Activated CD8-positive, alpha-beta memory T cell treated with anti-CD3 and anti-CD28 coated beads, Interleukin-2, amount 50 U/mL, for 4 hours (primary cell): ENCODE measurements at regions not wholly inside any gene's neighbourhood (a gene's known extent, or its start where the extent isn't known, plus 50 kb on each side); places are given as distances from the start of the nearest gene placed in this dataset.
"Not testable (repeated sequence)": the region's sequence is repeated elsewhere in the genome, so short reads cannot be mapped to it uniquely, and the experiment has no call there.

ENCODE experiments used
- DNase-seq: peaks from one replicate; pipeline ENCODE4 v3.0.0-alpha.2; 2020

DNA sequence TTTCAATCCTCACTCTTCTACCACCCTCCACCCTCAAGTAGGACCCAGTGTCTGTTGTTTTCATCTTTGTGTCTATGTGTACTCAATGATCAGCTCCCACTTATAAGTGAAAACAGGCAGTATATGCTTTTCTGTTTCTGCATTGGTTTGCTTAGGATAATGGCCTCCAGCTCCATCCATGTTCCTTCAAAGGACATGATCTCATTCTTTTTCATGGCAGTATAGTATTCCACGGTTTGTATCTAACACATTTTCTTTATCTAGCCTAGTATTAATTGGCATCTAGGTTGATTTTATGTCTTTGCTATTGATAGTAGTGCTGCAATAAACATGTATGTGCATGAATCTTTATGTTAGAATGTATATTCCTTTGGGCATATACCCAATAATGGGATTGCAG lies 259.8 kb upstream of the KIF2A start:
- no peak for DNase-seq

DNA sequence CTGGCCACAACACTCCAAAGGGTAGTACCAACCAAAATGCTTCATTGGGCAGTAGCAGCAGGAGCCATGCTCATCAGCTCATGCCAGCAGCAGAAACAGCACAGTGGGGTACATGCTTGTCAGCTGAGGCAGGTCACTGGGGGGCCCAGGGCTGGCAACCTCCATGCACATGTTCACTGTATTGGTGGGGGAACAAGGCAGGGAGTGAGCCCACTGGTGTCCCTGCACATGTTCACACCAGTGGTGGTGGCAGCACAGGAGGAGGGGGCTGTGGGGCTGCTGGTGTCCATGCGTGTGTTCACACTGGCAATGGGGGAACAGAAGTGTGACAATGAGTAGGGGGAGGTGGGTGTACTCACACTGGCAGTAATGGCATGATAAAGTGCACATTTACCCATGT lies 254.3 kb upstream of the KIF2A start:
- DNase-seq = no peak

DNA sequence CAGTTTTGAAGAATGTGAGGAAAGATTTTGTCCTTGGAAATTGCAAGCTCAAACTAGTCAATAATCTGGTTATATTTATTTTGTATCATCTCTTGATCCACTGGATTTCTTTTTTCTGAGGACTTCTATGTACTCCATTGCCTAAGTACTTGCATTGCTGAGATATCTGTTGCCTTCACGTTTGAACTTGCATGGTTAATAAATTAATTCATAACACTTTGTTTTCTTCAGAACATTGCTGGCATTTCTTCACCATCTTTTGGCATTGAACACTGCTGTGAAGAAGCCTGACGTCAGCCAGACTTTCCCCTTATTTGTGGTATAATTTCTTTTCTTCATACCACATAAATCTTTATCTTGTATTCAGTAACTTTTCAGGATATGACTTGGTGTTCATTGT lies 246.0 kb upstream of the KIF2A start:
- DNase-seq = no peak

DNA sequence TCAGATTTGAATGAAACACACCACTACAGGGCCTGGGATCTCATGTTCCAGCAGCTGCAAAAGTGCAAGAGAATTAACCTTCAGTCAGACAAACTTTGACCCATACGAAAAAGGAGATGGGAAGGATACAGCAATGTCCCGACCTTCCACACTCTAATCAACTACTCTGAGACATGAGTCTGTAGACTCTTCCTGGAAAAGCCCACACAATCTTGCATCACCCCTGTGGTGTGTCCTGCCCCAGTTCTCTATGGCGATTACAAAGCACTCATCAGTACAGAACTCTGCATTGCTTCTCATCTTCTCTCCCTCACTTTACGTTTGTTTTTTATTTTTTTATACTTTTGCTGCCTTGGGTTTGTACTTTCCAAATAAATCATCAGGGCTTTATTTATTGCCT lies 241.0 kb upstream of the KIF2A start:
- DNase-seq = no peak

DNA sequence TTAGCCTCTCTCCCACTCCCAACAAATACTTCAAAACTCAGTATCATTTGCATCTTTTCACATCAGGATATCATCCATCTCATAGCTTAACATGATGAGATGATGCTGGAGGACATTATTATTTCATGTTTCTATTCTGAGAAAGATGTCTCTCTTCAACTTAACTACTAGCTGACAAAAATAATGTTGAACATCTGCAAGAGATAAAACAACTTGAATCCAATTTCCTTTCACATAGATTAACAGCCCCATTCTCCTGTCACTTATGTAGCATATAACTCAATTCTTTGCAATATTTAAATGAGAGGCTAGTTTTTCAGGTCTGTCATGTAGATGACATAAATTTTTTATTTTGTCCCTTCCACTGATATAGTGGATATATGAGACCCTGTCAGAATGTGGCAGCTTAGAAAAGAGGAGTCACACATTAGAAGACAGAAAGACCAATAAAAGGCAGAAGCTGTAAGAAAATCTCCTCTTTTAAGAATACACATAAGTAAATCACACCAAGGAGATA lies 239.2 kb upstream of the KIF2A start:
- DNase-seq = no peak

DNA sequence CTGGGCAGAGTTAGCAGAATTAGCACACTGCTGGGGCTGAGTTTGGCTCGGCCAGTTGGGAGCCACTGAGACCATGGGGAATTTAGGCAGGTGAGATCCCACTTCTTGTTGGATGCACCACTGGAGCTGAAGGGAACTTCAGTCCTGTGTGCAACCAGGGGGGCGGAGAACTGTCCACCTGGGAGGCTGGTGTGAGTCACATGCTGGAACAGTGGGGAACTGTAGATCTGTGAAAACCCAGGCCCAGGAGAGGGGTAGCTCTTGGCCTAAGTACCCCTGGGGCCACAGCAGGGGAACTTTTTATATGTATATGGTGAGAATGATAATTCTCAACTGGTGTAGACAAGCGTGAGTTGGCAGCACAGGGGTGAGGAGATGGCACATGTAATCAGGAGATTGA lies 237.5 kb upstream of the KIF2A start:
- no peak for DNase-seq

DNA sequence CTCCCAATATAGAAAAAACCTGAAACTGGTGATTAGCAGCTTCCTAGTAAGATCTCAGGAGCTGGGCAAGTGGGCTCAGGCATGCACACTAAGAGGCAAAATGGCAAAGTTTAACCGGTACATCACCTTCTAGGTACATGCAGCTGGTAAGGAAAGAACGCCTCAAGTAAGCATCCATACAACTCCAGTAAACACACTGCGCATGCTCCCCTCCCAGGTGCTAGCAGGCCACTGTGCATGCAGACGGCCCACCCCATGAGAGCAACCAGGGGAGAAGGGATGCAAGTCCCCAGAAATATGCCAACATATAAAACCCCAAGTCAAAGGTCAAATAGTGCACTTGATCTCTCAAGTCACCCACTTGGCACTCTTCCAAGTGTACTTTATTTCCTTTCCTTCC lies 228.6 kb upstream of the KIF2A start:
- DNase-seq = no peak

DNA sequence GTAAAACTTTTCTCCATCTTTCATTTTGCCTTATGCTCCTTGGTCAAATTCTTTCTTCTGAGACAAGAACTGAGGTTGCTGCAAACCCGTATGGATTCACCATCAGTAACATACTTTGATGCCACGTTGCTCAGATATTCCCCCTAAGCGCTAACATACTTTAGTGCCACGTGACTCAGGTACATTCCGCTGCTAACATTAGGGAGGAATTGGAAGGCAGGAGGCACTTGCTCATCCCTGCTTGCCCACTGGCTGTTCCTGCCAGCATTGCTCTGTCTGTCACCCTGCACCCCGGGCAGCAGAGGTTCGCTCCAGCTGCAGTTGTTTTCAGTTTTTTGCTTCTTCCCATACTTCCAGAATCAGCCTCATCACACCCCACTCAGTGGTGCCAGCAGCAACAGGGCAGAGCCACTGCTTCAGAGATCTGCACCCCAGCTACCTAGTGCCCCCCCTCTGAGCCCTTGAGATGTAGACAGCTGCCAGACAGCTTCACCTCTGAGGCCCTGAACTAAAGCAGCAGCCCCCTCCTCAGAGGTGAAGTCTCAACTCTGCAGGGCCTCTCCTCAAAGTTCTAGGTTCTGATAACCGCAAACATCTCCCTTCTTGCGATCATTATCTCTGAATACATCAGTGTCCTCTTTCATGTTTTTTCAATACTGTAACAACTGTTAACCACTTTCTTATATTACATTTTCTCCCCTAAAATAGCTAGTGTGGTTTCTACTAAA lies 228.0 kb upstream of the KIF2A start:
- DNase-seq = no peak

DNA sequence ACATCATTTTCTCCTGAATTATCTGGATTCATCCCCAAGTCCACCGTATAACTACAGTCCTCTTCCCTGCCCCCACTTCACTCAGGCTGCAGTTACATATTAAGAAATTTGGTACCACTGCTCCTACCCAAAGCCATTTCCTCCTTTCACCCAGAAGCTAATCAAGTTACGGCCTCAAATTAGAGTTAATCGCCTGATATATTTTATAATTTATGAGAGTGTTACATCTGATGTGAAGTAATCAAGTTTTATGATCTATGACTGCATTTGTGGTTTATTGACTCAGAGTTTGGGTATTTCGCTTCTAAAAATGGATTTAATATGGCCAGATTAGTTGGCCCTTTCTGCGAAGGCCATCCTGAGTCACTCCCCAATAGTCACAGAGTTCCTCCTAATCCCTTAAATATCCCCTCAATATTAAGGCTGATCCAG lies 223.6 kb upstream of the KIF2A start:
- DNase-seq = no peak

DNA sequence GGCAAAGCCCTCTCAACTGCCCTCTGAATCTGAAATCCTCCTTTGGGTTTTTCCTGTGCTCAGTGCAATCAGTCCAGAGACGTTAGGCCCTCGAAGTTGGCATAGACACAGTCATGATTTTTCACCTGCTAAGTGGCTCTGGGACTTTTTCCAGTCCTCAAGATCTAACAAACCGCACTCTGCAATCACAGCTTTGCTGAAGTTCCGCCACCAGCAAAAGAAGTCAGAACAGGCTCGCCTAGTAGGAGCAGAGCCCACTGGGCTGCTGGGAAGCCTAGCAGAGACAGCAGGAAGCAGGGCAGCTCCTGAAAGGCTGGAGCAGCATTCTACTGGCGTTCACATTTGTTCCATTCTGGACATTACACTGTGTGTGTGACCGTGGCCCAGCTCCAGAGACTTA lies 222.8 kb upstream of the KIF2A start:
- DNase-seq = no peak

DNA sequence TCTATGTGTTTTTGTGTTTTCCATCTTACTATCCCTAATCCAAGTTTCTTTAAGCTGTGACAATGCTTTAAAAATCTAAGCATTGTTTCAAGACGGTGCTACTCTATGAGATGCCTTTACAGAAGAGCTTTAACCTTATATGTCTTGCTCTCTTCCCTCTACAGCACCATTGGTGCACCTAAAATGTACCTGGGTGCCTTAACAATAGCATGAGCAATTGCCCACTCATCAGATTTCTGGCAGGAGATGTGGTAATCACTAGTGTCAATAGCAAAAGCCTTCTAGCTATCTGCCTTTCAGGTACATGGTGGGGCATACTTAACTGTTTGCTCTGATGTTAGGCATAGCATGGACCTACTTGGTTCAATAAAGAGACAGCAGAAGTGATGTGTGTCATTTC lies 222.3 kb upstream of the KIF2A start:
- no peak for DNase-seq

DNA sequence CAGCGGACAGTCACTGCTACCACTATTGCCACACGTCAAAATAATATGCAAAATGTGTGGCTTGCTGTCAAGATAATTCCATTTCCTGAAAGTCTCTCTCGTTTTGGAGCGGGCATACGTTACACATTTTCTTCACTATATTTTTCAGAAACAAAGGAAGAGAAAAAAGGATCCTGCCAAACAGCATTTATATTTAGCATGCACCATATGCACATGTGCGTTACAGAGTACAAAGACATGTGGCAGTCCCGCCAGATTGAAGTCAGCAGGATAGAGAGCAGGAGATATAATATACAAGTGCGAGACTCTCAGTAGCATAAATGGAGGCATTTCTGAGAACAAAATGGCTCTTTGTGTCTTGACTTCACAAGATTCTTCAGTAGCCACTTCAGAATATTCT lies 221.6 kb upstream of the KIF2A start:
- DNase-seq = no peak

DNA sequence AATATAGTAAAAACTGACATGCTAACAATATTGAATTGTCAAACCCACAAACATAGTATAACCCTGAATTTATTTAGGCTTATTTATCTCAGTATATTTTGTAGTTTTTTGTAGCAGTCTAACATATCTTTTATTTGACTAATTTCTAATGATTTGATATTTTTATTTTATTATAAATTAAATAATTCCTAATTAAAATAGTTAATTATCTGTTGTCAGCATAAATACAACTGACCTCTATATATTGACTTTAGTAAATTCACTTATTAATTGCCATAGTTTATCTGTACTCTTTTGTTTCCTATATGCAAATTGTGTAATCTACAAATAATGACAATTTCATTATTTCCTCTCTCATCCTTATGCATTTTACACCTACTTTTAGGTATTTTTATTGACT lies 215.1 kb upstream of the KIF2A start:
- DNase-seq = no peak

DNA sequence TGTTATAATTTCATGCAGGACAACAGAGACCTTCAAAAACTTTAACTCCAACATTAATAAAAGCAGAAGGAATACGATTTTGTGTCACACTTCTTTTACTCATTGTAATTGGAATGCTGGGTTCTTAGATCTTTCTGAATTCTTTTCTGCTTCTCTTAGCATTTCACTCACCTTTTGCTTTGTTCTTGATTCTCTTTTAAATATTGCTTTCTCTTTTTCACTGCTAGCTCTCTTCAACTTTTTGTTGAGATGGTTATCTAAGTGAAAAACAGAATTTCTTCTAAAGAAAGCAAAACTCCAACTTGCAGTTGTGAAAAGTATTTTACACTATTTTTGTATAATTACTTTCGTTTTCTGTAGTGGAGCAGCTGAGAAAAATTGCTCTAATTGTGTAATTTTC lies 212.6 kb upstream of the KIF2A start:
- no peak for DNase-seq

DNA sequence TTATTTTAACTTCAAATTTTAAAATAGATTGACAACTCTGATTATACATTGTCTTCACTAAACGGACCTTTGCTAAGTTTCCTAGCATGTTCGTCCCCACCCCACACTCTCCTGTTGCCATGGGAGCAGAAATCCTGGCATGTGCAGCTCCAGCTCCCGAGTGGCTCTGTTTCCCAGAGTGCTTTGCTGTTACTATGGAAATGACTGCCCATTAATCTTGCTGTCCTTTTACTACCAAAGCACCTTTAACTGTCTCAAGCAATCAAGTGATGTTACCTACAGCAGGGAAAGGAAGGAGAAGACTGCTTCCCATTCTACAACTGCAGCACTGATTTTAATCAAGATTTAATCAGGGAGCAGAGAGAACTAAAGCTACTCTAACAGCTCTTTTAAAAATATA lies 212.0 kb upstream of the KIF2A start:
- no peak for DNase-seq

DNA sequence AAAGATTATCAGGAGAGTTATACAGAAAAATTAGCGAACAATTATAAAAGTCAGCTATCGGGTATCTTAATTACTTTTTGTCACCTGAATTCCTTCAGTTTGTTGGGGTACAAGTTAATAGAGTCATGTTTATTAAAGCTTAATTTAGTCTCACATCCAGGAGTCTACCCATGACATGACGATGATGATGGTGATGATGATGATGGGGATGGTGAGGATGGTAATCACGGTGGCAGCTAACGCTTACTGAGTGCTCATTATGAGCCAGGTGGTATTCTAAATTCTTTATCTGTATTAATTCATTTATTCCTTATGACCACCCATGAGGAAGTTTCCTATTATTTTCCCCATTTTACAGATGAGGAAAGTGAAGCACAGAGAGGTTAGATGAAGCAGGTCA lies 208.6 kb upstream of the KIF2A start:
- no peak for DNase-seq

DNA sequence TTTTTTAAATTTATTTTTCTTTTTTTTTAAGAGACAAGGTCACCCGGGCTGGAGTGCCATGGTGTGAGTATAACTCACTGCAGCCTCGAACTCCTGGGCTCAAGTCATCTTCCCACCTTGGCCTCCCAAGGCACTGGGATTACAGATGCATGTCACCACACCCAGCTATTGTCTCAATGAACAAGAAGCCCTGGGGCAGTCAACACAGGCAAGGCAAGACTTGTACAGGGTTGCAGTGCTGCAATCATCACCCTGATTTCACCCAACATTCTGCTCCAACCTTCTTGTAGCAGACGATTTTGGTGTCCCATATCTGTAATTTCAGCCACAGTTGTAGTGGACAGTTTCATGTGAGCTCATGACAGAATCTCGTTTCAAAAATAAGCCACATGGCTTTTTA lies 205.8 kb upstream of the KIF2A start:
- no peak for DNase-seq

DNA sequence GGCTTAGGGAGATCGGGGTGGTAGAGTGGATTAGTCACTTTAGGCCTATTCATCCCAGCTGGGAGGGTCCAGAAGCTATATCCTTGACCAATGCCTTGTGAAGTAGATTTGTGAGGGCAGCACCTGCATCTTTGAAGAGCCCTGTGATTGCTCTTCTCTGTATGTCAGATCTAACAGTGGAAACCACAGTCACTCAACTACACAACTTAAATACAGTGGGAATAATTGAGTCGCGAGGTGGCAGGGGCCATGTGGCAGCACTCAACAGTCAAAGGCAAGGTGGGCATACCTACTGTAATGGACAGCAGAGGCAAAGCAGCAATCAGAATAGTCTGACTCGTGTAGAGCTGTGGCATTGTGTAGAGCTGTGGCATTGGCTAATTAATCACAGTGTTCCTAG lies 202.1 kb upstream of the KIF2A start:
- not testable (repeated sequence) for DNase-seq

DNA sequence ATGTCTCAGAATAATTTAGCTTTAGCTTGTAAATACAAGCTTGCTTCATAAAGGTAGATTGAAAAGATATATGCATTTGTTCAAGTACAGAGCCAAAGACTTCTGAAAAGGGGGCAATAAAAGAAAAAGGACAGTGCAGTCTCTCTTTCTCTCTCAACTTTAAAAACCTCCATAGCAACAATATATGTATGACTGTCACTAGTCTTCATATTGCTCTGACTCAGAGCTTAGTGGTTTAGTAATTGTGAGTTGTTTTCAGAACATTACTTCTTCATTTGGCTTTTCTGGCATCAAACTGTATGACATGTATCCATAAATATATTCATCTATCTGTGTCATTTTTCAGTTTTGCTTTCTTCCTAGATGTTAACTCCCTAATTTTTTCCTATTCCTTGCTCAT lies 194.6 kb upstream of the KIF2A start:
- no peak for DNase-seq

DNA sequence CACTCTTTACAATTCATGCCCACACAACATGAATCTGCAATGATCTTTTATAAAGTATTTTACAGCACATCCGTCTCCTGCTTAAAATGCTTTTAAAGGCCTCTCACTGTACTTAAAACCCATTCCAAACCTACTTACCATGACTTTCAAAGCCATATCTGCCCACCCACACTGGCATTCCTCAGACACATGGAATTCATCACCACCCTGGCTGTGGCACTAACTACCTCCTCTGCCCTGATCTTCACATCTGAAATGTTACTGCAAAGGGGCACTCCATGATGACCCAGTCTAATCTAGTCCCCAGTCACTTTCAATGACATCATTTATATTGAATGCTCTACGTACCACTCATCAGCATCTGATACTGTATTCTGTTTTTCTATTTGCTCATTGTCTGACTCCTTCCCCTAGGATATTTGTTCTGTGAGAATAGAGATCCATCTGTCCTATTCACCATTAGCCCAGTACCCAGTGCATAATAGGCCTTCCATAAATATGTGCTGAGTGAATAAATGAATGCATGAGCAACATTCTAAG lies 193.2 kb upstream of the KIF2A start:
- DNase-seq = no peak

DNA sequence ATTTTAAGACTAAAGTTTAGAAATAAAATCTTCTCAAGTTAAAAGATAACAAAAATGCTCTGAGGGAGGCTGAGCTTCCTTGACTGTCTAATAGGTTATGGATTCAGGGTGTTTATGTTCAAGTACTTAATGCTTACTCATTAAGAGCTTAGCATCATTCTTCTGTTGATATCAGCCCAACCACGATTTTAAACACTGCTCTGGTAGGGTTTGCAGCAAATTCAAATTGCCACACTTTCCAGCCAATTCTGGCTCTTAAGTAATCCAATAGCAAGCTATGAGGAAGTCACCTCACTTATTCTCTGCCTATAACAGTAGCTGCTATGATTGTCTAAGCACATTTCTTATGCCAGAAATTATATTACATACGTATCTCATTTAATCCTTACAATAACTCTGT lies 191.0 kb upstream of the KIF2A start:
- no peak for DNase-seq

DNA sequence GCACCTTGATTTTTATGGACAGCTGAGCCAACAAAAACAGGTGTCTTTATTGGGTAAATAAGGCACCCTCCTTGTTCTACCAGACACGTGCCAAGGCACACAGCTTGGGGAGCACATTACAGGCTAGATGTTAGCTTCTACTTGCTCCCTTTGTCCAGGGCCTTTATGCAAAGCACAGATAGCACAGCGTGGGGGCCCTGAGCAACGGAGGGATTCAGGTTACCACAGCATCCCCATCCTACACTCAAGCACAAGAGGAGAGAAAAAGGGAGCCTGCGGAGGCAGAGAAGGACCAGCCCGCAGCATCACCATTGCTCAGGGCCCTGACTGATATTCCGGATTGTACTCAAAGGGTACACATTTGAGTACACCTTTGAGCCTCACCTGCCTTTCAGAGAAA lies 181.7 kb upstream of the KIF2A start:
- DNase-seq = no peak

DNA sequence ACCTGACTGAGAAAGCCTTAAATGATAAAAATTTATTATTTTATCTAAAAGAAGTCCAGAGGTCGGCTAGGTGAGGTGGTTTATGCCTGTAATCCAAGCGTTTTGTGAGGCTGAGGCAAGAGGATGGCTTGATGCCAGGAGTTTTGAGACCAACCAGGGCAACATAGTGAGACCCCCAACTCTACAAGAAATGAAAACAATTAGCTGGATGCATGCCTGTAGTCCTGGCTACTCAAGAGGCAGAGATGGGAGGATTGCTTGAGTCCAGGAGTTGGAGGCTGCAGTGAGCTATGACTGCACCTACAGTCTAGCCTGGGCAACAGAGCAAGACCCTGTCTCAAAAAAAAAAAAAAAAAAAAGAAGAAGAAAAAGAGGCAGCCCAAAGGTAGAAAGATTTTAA lies 179.9 kb upstream of the KIF2A start:
- no peak for DNase-seq

DNA sequence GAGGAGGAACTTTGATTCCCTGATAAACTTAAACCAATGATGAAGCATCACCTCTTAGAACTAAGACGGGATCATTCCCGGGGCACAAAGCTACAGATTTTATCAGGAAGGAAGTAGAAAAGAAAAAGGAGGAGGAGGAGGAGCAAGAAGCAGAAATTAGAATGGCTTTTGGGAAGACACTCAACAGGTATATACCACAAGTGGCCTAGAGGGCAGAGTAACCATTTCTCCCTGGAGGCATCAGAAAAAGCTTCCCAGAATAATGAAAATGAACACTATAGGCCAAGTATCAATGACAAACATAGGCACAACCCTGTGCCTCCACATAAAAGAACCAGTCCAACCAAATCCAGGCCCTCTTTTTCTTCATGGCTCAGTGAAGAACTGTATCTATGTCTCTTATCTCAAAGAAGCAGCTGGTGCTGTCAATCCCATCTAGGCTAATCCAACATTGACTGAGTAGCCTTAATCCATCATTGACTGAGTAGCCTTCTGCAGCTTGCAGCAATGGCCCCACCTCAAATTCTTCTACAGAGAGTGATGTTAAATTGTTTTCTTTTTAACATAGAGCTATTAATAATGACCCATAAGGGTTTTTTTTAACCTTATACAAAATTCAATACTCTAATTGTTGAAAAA lies 178.8 kb upstream of the KIF2A start:
- DNase-seq = no peak

DNA sequence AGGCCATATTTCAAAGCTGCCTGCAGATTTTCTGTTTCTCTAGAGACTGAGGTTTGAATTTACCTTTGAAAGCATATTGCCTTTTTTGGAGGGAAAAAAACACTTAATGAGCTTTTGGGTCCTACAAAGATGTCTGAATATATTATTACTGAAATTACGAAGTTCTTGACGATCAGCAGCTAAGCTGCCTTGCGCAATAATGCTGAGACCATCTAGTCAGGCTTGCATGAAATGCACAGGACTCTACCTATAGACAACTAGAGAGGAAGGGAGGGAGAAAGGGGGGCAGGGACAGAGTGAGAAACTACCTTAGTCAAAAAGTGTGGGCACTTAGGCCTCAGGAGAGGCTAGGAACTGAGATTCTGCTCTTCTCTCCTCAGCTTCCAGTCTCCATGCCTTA lies 175.9 kb upstream of the KIF2A start:
- DNase-seq = no peak
